B cell (primary cell): ENCODE measurements at regions not wholly inside any gene's neighbourhood (a gene's known extent, or its start where the extent isn't known, plus 50 kb on each side); places are given as distances from the start of the nearest gene placed in this dataset.

Experiments used
- ATAC-seq: fragments of 200-7000 bp; cut with Tn5 transposase; one replicate; pipeline ENCODE4 v1.10.0; 2021; ENCODE audit warnings: low read depth, mild to moderate bottlenecking, moderate number of reproducible peaks, moderate library complexity
- CTCF ChIA-PET: fragments of 350-600 bp; sonication (Branson Sonifier 250); formaldehyde crosslinking; loops from one replicate; lab custom pipeline; 2021; ENCODE audit warnings: antibody characterized with exemption, inconsistent platforms; lab: Charles Lee
- POLR2A ChIA-PET: fragments of 350-600 bp; sonication (Branson Sonifier 250); formaldehyde crosslinking; loops from one replicate; lab custom pipeline; 2021; ENCODE audit warnings: antibody characterized with exemption; lab: Charles Lee
- DNase-seq: peaks from one replicate; pipeline ENCODE4 v3.0.0; 2013
- H2AFZ ChIP-seq: 2 replicates; pipeline ENCODE4 v1.6.1; 2012; ENCODE audit warnings: mild to moderate bottlenecking, low read depth, low read length; ENCODE audit not compliant: insufficient read depth, poor library complexity, severe bottlenecking
- H3K27ac ChIP-seq, 2 donors: 1 replicate in 1 of 2; 2 replicates in 1 of 2; pipeline ENCODE4 v1.5.1; 2012 to 2013; ENCODE audit warnings: low read length in 2 of 2, mild to moderate bottlenecking in 2 of 2, moderate library complexity in 1 of 2
- H3K27me3 ChIP-seq, 4 experiments: fragments of 200-600 bp in 1 of 4; sonication (generic) in 1 of 4; replicated peaks in 1 of 4; 1 replicate in 2 of 4; 2 replicates in 2 of 4; pipeline versions ENCODE4 v1.6.1 to v1.7.0; 2013 to 2016; ENCODE audit warnings: low read length in 3 of 4, mild to moderate bottlenecking in 2 of 4, mixed read lengths in 1 of 4, moderate library complexity in 1 of 4; ENCODE audit not compliant: insufficient read depth in 4 of 4, control insufficient read depth in 3 of 4; ENCODE audit errors: control extremely low read depth in 1 of 4
- H3K36me3 ChIP-seq, 2 experiments: replicated peaks in 1 of 2; 1 replicate in 1 of 2; 2 replicates in 1 of 2; pipeline versions ENCODE4 v1.6.1 to v1.7.1; 2013; ENCODE audit warnings: low read length in 1 of 2; ENCODE audit not compliant: insufficient read depth in 2 of 2, control insufficient read depth in 1 of 2; ENCODE audit errors: control extremely low read depth in 1 of 2, extremely low read depth in 1 of 2
- H3K4me1 ChIP-seq, 2 donors: fragments of 200-600 bp in 1 of 2; sonication (generic) in 1 of 2; 1 replicate in 1 of 2; 2 replicates in 1 of 2; pipeline versions ENCODE4 v1.5.1 to v1.6.1; 2013 to 2017; ENCODE audit warnings: low read length in 2 of 2; ENCODE audit not compliant: control insufficient read depth in 2 of 2, insufficient read depth in 2 of 2
- H3K4me2 ChIP-seq: replicated peaks from 2 replicates; pipeline ENCODE3; 2012; ENCODE audit warnings: mild to moderate bottlenecking, low read depth, low read length; ENCODE audit not compliant: poor library complexity, severe bottlenecking
- H3K4me3 ChIP-seq, 5 experiments: fragments of 200-600 bp in 1 of 5; sonication (generic) in 1 of 5; 1 replicate in 3 of 5; 2 replicates in 2 of 5; pipeline versions ENCODE4 v1.5.1 to v1.7.0; 2011 to 2016; ENCODE audit warnings: low read length in 4 of 5, mild to moderate bottlenecking in 4 of 5, low read depth in 2 of 5, control low read depth in 1 of 5, moderate library complexity in 1 of 5; ENCODE audit not compliant: insufficient read depth in 1 of 5; ENCODE audit errors: control extremely low read depth in 1 of 5, extremely low read depth in 1 of 5
- H3K79me2 ChIP-seq: fragments of 200-600 bp; sonication (generic); one replicate; pipeline ENCODE4 v1.6.0; 2016; ENCODE audit warnings: low read length; ENCODE audit not compliant: control insufficient read depth, insufficient read depth
- H3K9ac ChIP-seq: fragments of 200-600 bp; sonication (generic); 2 replicates; pipeline ENCODE4 v1.6.1; 2017; ENCODE audit warnings: mild to moderate bottlenecking, low read length, moderate library complexity
- H3K9me3 ChIP-seq, 3 donors: one replicate each; pipeline versions ENCODE4 v1.6.1 to v1.7.1; 2013; ENCODE audit warnings: low read length in 2 of 3; ENCODE audit not compliant: control insufficient read depth in 2 of 3, insufficient read depth in 1 of 3; ENCODE audit errors: control extremely low read depth in 1 of 3
- H4K20me1 ChIP-seq: 2 replicates; pipeline ENCODE4 v1.6.0; 2012; ENCODE audit warnings: mild to moderate bottlenecking, low read length; ENCODE audit not compliant: insufficient read depth, control insufficient read depth, poor library complexity, severe bottlenecking
- H3K27ac Mint-ChIP-seq: one replicate; pipeline ENCODE4 v1.8.0; 2021; ENCODE audit warnings: mixed read lengths
- H3K27me3 Mint-ChIP-seq: one replicate; pipeline ENCODE4 v1.8.0; 2021; ENCODE audit warnings: mixed read lengths
- H3K4me1 Mint-ChIP-seq: one replicate; pipeline ENCODE4 v1.8.0; 2021; ENCODE audit warnings: mixed read lengths
- H3K4me3 Mint-ChIP-seq: one replicate; pipeline ENCODE4 v1.8.0; 2021; ENCODE audit warnings: mixed read lengths
- H3K9me3 Mint-ChIP-seq: one replicate; pipeline ENCODE4 v1.8.0; 2022; ENCODE audit warnings: mixed read lengths; ENCODE audit not compliant: insufficient read depth
- EZH2 ChIP-seq: IDR thresholded peaks from 2 replicates; pipeline ENCODE4 v1.6.1; 2012; ENCODE audit warnings: borderline replicate concordance, low read depth, mild to moderate bottlenecking, moderate library complexity, low read length; ENCODE audit not compliant: insufficient read depth, poor library complexity, severe bottlenecking
- WGBS: methylation state at CpG from one replicate; pipeline ENCODE4 v1.1.5; 2013; ENCODE audit warnings: missing lambda C conversion rate; ENCODE audit not compliant: insufficient coverage; 5-methylcytosine and 5-hydroxymethylcytosine counted together
- intact Hi-C: fragments of 100-400 bp; cut with micrococcal nuclease; formaldehyde crosslinking; loops from one replicate; pipeline ENCODE4 v1.10.0; 2022
- TF ChIP-seq, protein P1 (sequence below): fragments of 200-600 bp; IDR thresholded peaks from one replicate; pipeline ENCODE4 v1.8.0; 2022; ENCODE audit warnings: antibody characterized with exemption, mild to moderate bottlenecking

DNA sequence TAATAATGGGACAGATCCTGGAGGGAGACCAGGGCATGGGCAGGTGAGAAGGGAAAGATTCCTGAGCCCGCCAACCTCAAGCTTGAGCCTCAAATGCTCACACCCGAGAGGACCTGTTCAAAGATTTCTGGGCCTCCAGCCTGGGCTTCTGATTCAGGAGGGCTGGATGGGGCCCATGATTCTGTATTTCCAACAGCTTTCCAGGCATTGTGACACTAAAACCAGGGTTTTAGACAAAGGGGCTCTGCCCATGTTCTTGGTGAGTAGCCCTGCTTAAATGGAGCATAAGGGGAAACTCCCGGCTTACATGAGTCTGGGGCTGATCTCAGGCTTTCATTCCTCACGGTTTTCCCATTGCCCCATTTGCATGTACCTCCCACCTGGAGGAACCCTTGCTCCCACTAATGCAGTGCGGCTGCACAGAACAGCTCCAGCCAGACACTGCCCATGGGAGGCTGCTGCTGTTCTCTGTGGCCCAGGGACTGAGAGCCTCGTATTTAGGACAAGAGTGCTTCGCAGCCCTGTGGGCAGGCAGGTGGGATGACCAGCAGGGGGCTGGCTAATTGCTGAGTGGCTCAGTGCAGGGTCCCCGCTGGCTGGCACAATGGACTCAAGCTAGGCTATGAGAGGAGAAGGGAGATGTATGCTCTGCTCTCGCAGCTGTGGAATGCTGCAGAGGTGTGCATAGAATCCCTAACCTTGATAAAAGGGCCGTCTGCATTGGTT is 135.3 kb upstream of the COBL start:
- no peak for DNase-seq
- Histone ChIP-seq H2AFZ (no peak overlapping the region), H3K9ac (no peak overlapping the region), H3K4me3 (no peak overlapping the region), H4K20me1 (no peaks in the 10 kb centered on the region), H3K4me2 (no peak overlapping the region), H3K4me1 (no peaks in the 10 kb centered on the region), H3K79me2 (no peaks in the 10 kb centered on the region), H3K9me3 (no peaks in the 10 kb centered on the region), H3K36me3 (no peaks in the 10 kb centered on the region), H3K27ac (no peak overlapping the region), H3K27me3 (no peaks in the 10 kb centered on the region)
- 78% methylated on average over 8 of the region's 10 CpGs for WGBS
- ChIA-PET CTCF (no interaction called here), POLR2A (no interaction called here)
- intact Hi-C loops, result no loop called here
- Mint-ChIP-seq H3K27me3 (no peaks in the 10 kb centered on the region), H3K4me3 (no peak overlapping the region), H3K27ac (no peak overlapping the region), H3K4me1 (no peaks in the 10 kb centered on the region), H3K9me3 (no peaks in the 10 kb centered on the region)
- no peak for ATAC-seq
- no peak for TF ChIP-seq EZH2
- TF ChIP-seq, protein P1, sequence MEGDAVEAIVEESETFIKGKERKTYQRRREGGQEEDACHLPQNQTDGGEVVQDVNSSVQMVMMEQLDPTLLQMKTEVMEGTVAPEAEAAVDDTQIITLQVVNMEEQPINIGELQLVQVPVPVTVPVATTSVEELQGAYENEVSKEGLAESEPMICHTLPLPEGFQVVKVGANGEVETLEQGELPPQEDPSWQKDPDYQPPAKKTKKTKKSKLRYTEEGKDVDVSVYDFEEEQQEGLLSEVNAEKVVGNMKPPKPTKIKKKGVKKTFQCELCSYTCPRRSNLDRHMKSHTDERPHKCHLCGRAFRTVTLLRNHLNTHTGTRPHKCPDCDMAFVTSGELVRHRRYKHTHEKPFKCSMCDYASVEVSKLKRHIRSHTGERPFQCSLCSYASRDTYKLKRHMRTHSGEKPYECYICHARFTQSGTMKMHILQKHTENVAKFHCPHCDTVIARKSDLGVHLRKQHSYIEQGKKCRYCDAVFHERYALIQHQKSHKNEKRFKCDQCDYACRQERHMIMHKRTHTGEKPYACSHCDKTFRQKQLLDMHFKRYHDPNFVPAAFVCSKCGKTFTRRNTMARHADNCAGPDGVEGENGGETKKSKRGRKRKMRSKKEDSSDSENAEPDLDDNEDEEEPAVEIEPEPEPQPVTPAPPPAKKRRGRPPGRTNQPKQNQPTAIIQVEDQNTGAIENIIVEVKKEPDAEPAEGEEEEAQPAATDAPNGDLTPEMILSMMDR, result no peak

DNA sequence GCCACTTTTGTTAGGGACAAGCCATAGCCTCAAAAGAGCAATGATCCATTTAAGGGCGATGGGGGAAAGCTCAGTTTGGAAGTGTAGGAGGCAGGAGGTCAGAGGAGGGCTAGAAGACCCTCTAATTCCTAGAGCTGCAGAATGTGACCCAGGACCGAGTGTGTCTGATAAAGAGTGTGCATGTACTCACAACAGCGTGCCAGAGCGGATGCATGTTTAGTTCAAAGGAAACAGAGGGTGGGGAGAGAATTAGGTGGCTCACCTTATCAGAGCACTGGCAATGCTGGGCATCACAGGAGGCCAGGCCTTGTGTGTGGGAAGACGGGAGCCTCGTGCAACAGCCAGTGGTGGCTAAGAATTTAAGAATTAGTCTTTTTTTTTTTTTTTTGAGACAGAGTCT is 133.9 kb upstream of the COBL start:
- Histone ChIP-seq H3K4me3 (no peak overlapping the region), H2AFZ (no peak overlapping the region), H4K20me1 (no peaks in the 10 kb centered on the region), H3K27ac (no peak overlapping the region), H3K79me2 (no peaks in the 10 kb centered on the region), H3K9ac (no peak overlapping the region), H3K9me3 (peaks cover 0 to 10% (median 0%) of the 10 kb centered on the region in 3 donors), H3K4me2 (no peak overlapping the region), H3K27me3 (no peaks in the 10 kb centered on the region), H3K4me1 (no peaks in the 10 kb centered on the region), H3K36me3 (no peaks in the 10 kb centered on the region)
- ATAC-seq, result no peak
- CTCF ChIA-PET, result no interaction called here
- DNase-seq, result no peak
- Mint-ChIP-seq H3K27me3 (no peaks in the 10 kb centered on the region), H3K4me1 (no peaks in the 10 kb centered on the region), H3K27ac (no peak overlapping the region), H3K4me3 (no peak overlapping the region), H3K9me3 (no peaks in the 10 kb centered on the region)
- 88% methylated on average over 6 of the region's 6 CpGs for WGBS
- POLR2A ChIA-PET, result no interaction called here
- intact Hi-C loops, result no loop called here
- TF ChIP-seq EZH2, result no peak
- TF ChIP-seq, protein P1, result no peak
